GM21529 (cell line): ENCODE measurements at regions not wholly inside any gene's neighbourhood (a gene's known extent, or its start where the extent isn't known, plus 50 kb on each side); places are given as distances from the start of the nearest gene placed in this dataset.
"Not testable (repeated sequence)": the region's sequence is repeated elsewhere in the genome, so short reads cannot be mapped to it uniquely, and the experiment has no call there.

Experiments used
- ATAC-seq: cut with Tn5 transposase; IDR thresholded peaks from one replicate; pipeline ENCODE4 v1.9.1; 2021; ENCODE audit not compliant: unreplicated experiment

- not testable (repeated sequence) for ATAC-seq
These were observed 763.3 kb downstream of the SPATA31A7 start for GRCh38 chr9:61953108-61953507.

GRCh38 chr9:61971635-61972034 is 781.8 kb downstream of the SPATA31A7 start:
- not testable (repeated sequence) for ATAC-seq

GRCh38 chr9:61974501-61974900 is 784.7 kb downstream of the SPATA31A7 start:
- not testable (repeated sequence) for ATAC-seq

GRCh38 chr9:61976318-61976717 is 786.5 kb downstream of the SPATA31A7 start:
- not testable (repeated sequence) for ATAC-seq

GRCh38 chr9:61982727-61983126 is 792.9 kb downstream of the SPATA31A7 start:
- ATAC-seq: not testable (repeated sequence)

GRCh38 chr9:61983441-61983840 is 793.6 kb downstream of the SPATA31A7 start:
- ATAC-seq: not testable (repeated sequence)

GRCh38 chr9:61983954-61984353 is 794.1 kb downstream of the SPATA31A7 start:
- not testable (repeated sequence) for ATAC-seq

- ATAC-seq: not testable (repeated sequence)
These were observed 794.7 kb downstream of the SPATA31A7 start for GRCh38 chr9:61984513-61984912.

GRCh38 chr9:61992110-61992509 is 802.3 kb downstream of the SPATA31A7 start:
- ATAC-seq: not testable (repeated sequence)

- ATAC-seq: not testable (repeated sequence)
These were observed 842.6 kb downstream of the SPATA31A7 start for GRCh38 chr9:62032441-62032840.

GRCh38 chr9:62038260-62038659 is 848.4 kb downstream of the SPATA31A7 start:
- not testable (repeated sequence) for ATAC-seq

GRCh38 chr9:62058155-62058554 is 868.3 kb downstream of the SPATA31A7 start:
- ATAC-seq: not testable (repeated sequence)

GRCh38 chr9:62071043-62071442 is 881.2 kb downstream of the SPATA31A7 start:
- not testable (repeated sequence) for ATAC-seq

GRCh38 chr9:62073401-62073800 is 883.6 kb downstream of the SPATA31A7 start:
- not testable (repeated sequence) for ATAC-seq

- ATAC-seq: not testable (repeated sequence)
These were observed 894.4 kb downstream of the SPATA31A7 start for GRCh38 chr9:62084245-62084644.

- not testable (repeated sequence) for ATAC-seq
These were observed 906.0 kb downstream of the SPATA31A7 start for GRCh38 chr9:62095714-62096345.

- peak; percentile 83 for ATAC-seq
These were observed 920.6 kb downstream of the SPATA31A7 start for GRCh38 chr9:62110486-62110885.

GRCh38 chr9:62116951-62117640 is 927.3 kb downstream of the SPATA31A7 start:
- ATAC-seq: not testable (repeated sequence)

GRCh38 chr9:62119656-62120055 is 929.8 kb downstream of the SPATA31A7 start:
- not testable (repeated sequence) for ATAC-seq

- ATAC-seq: not testable (repeated sequence)
These were observed 936.1 kb downstream of the SPATA31A7 start for GRCh38 chr9:62125631-62126611.

GRCh38 chr9:62135022-62135421 is 945.2 kb downstream of the SPATA31A7 start:
- not testable (repeated sequence) for ATAC-seq
